SK-N-MC (cell line): ENCODE measurements at regions not wholly inside any gene's neighbourhood (a gene's known extent, or its start where the extent isn't known, plus 50 kb on each side); places are given as distances from the start of the nearest gene placed in this dataset.

ENCODE experiments used
- EZH2 ChIP-seq: fragments of 200-600 bp; sonication (generic); IDR thresholded peaks from one replicate; pipeline ENCODE4 v1.6.1; 2017; ENCODE audit warnings: antibody characterized with exemption
- POLR2AphosphoS5 ChIP-seq: IDR thresholded peaks from 2 replicates; pipeline ENCODE4 v1.6.1; 2012; ENCODE audit warnings: mild to moderate bottlenecking, low read depth, low read length, borderline replicate concordance

GRCh38 chr2:14140009-14140550 lies 492.4 kb upstream of the LRATD1 start:
- no peak for TF ChIP-seq EZH2
- TF ChIP-seq POLR2AphosphoS5 = no peak
